Loucy (cell line): ENCODE measurements at regions not wholly inside any gene's neighbourhood (a gene's known extent, or its start where the extent isn't known, plus 50 kb on each side); places are given as distances from the start of the nearest gene placed in this dataset.

Experiments
- H2AFZ ChIP-seq: fragments of 200-600 bp; sonication (generic); 2 replicates; pipeline ENCODE4 v1.6.0; 2016; ENCODE audit warnings: antibody characterized with exemption, mild to moderate bottlenecking, low read length, moderate library complexity
- H3F3A ChIP-seq: fragments of 200-600 bp; 2 replicates; pipeline ENCODE4 v1.6.0; 2016; ENCODE audit warnings: antibody characterized with exemption, low read depth, mild to moderate bottlenecking
- H3K27me3 ChIP-seq: fragments of 200-600 bp; sonication (generic); 2 replicates; pipeline ENCODE4 v1.6.1; 2014; ENCODE audit warnings: low read length, mild to moderate bottlenecking; ENCODE audit not compliant: insufficient read depth, poor library complexity, severe bottlenecking
- H3K36me3 ChIP-seq: fragments of 200-600 bp; sonication (generic); 2 replicates; pipeline ENCODE4 v1.6.1; 2016; ENCODE audit warnings: low read length; ENCODE audit not compliant: insufficient read depth
- H3K4me1 ChIP-seq: fragments of 200-600 bp; sonication (generic); 2 replicates; pipeline ENCODE4 v1.5.1; 2014; ENCODE audit warnings: low read length, mild to moderate bottlenecking; ENCODE audit not compliant: insufficient read depth, poor library complexity, severe bottlenecking
- H3K4me2 ChIP-seq: fragments of 200-600 bp; sonication (generic); 2 replicates; pipeline ENCODE4 v1.6.0; 2014; ENCODE audit warnings: antibody characterized with exemption, low read length, low read depth, mild to moderate bottlenecking; ENCODE audit not compliant: poor library complexity, severe bottlenecking
- H3K4me3 ChIP-seq: fragments of 200-600 bp; sonication (generic); 2 replicates; pipeline ENCODE4 v1.5.1; 2014; ENCODE audit warnings: low read length, mild to moderate bottlenecking, mixed read lengths; ENCODE audit not compliant: poor library complexity, severe bottlenecking
- H3K79me2 ChIP-seq: fragments of 200-600 bp; sonication (generic); 2 replicates; pipeline ENCODE4 v1.6.1; 2014; ENCODE audit warnings: low read length; ENCODE audit not compliant: insufficient read depth
- H3K9ac ChIP-seq: fragments of 200-600 bp; sonication (generic); 2 replicates; pipeline ENCODE4 v1.6.0; 2014; ENCODE audit warnings: mild to moderate bottlenecking, low read depth, low read length, moderate library complexity; ENCODE audit not compliant: poor library complexity, severe bottlenecking
- H3K9me2 ChIP-seq: fragments of 200-600 bp; sonication (generic); replicated peaks from 2 replicates; pipeline ENCODE4 v1.6.1; 2016; ENCODE audit warnings: low read depth, low read length, mixed read lengths
- H3K9me3 ChIP-seq: fragments of 200-600 bp; sonication (generic); 2 replicates; pipeline ENCODE4 v1.6.1; 2014; ENCODE audit warnings: mild to moderate bottlenecking, antibody characterized with exemption, low read length, low read depth; ENCODE audit not compliant: insufficient read depth
- H4K20me1 ChIP-seq: fragments of 200-600 bp; sonication (generic); 2 replicates; pipeline ENCODE4 v1.6.0; 2014; ENCODE audit warnings: antibody characterized with exemption, low read length, mild to moderate bottlenecking; ENCODE audit not compliant: insufficient read depth, poor library complexity, severe bottlenecking
- EZH2phosphoT487 ChIP-seq: fragments of 200-600 bp; IDR thresholded peaks from 2 replicates; pipeline ENCODE4 v1.6.1; 2018; ENCODE audit warnings: antibody characterized with exemption, mild to moderate bottlenecking, moderate library complexity, borderline replicate concordance
- TF ChIP-seq, protein P1 (sequence below): fragments of 200-600 bp; sonication (generic); conservative IDR thresholded peaks from 2 replicates; pipeline ENCODE4 v1.5.1; 2014; ENCODE audit warnings: mild to moderate bottlenecking, antibody characterized with exemption, low read length

DNA sequence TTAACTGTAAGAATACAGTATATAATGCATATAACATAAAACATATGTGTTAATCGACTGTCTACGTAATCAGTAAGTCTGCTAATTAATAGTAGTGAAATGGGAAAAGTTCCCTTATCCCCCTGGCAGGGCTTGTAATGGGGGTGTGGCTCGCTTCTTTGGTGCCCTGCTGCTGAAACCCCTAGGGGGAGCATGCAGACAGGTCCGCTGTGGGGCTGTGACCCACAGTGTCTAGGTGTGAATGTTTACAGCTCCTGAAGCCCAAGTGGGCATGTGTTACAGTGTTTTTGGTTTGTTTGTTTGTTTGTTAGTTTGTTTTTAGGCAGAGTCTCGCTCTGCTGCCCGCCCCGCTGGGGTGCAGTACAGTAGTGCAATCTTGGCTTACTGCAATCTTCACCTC is 495.7 kb downstream of the SHISA9 start:
- H3K27me3 ChIP-seq = no peaks in the 10 kb centered on the region
- no peak overlapping the region for H3K9ac ChIP-seq
- no peaks in the 10 kb centered on the region for H3K4me1 ChIP-seq
- no peaks in the 10 kb centered on the region for H3K36me3 ChIP-seq
- no peaks in the 10 kb centered on the region for H3K79me2 ChIP-seq
- H3K9me2 ChIP-seq = no peaks in the 10 kb centered on the region
- no peak for TF ChIP-seq EZH2phosphoT487
- TF ChIP-seq, protein P1, sequence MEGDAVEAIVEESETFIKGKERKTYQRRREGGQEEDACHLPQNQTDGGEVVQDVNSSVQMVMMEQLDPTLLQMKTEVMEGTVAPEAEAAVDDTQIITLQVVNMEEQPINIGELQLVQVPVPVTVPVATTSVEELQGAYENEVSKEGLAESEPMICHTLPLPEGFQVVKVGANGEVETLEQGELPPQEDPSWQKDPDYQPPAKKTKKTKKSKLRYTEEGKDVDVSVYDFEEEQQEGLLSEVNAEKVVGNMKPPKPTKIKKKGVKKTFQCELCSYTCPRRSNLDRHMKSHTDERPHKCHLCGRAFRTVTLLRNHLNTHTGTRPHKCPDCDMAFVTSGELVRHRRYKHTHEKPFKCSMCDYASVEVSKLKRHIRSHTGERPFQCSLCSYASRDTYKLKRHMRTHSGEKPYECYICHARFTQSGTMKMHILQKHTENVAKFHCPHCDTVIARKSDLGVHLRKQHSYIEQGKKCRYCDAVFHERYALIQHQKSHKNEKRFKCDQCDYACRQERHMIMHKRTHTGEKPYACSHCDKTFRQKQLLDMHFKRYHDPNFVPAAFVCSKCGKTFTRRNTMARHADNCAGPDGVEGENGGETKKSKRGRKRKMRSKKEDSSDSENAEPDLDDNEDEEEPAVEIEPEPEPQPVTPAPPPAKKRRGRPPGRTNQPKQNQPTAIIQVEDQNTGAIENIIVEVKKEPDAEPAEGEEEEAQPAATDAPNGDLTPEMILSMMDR = no peak
- H2AFZ ChIP-seq = no peak overlapping the region
- H3K4me3 ChIP-seq = no peak overlapping the region
- no peak overlapping the region for H3K4me2 ChIP-seq
- no peaks in the 10 kb centered on the region for H4K20me1 ChIP-seq
- H3F3A ChIP-seq = no peaks in the 10 kb centered on the region
- H3K9me3 ChIP-seq = no peaks in the 10 kb centered on the region

DNA sequence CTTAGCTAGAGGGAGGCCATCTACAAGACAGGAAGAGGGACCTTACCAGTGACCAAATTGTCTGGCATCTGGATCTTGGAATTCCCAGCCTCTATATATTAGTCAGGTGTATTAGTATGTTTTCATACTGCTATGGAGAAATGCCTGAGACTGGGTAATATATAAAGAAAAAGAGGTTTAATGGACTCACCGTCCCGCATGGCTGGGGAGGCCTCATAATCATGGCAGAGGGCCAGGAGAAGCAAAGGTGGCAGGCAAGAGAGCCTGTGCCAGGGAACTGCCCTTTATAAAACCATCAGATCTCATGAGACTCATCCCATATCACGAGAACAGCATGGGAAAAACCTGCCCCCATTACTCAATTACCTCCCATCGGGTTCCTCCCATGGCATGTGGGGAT is 500.2 kb downstream of the SHISA9 start:
- Histone ChIP-seq H3K4me3 (no peak overlapping the region), H3K79me2 (no peaks in the 10 kb centered on the region), H3F3A (no peaks in the 10 kb centered on the region), H3K9ac (no peak overlapping the region), H3K36me3 (no peaks in the 10 kb centered on the region), H3K4me1 (no peaks in the 10 kb centered on the region), H4K20me1 (no peaks in the 10 kb centered on the region), H3K27me3 (no peaks in the 10 kb centered on the region), H2AFZ (no peak overlapping the region), H3K4me2 (no peak overlapping the region), H3K9me2 (no peaks in the 10 kb centered on the region), H3K9me3 (no peaks in the 10 kb centered on the region)
- TF ChIP-seq EZH2phosphoT487 = no peak
- TF ChIP-seq, protein P1 = no peak

DNA sequence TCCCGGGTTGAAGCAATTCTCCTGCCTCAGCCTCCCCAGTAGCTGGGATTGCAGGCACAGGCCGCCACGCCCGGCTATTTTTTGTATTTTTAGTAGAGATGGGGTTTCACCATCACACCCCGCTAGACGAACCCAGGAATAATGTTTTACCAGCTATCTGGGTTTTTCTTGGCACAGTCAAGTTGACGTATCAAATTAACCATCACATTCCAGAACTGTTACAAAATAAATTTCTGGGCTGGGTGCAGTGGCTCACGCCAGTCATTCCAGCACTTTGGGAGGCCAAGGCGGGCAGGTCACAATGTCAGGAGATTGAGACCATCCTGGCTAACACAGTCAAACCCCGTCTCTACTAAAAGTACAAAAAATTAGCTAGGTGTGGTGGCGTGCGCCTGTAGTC is 501.2 kb downstream of the SHISA9 start:
- H3F3A ChIP-seq = no peaks in the 10 kb centered on the region
- H3K9me2 ChIP-seq = no peaks in the 10 kb centered on the region
- H3K27me3 ChIP-seq = no peaks in the 10 kb centered on the region
- H2AFZ ChIP-seq = no peak overlapping the region
- no peaks in the 10 kb centered on the region for H3K36me3 ChIP-seq
- H3K4me1 ChIP-seq = no peaks in the 10 kb centered on the region
- no peak overlapping the region for H3K4me3 ChIP-seq
- no peak overlapping the region for H3K9ac ChIP-seq
- H4K20me1 ChIP-seq = no peaks in the 10 kb centered on the region
- no peaks in the 10 kb centered on the region for H3K9me3 ChIP-seq
- no peaks in the 10 kb centered on the region for H3K79me2 ChIP-seq
- no peak overlapping the region for H3K4me2 ChIP-seq
- no peak for TF ChIP-seq EZH2phosphoT487
- TF ChIP-seq, protein P1 = no peak
